HL-60 (cell line): ENCODE measurements at regions not wholly inside any gene's neighbourhood (a gene's known extent, or its start where the extent isn't known, plus 50 kb on each side); places are given as distances from the start of the nearest gene placed in this dataset.

Source experiments
- DNase-seq, 2 experiments: peaks; one replicate each; pipeline ENCODE4 v3.0.0-alpha.2; 2010 to 2020; ENCODE audit warnings: low read depth in 1 of 2, low spot score in 1 of 2
- H3K27ac ChIP-seq: fragments of 250-450 bp; sonication (Bioruptor Pico); replicated peaks from 2 replicates; pipeline ENCODE4 v1.5.1; 2020; ENCODE audit warnings: mild to moderate bottlenecking, moderate library complexity
- H3K27me3 ChIP-seq: fragments of 250-450 bp; sonication (Bioruptor Pico); 2 replicates; pipeline ENCODE4 v1.5.1; 2021; ENCODE audit warnings: mild to moderate bottlenecking, moderate library complexity; ENCODE audit not compliant: insufficient read depth, poor library complexity, severe bottlenecking
- H3K4me3 ChIP-seq: replicated peaks from 2 replicates; pipeline ENCODE4 v1.5.1; 2011; ENCODE audit warnings: mild to moderate bottlenecking, control low read depth, low read length; ENCODE audit not compliant: insufficient read depth
- GABPA ChIP-seq: IDR thresholded peaks from 2 replicates; pipeline ENCODE4 v1.6.1; 2012; ENCODE audit warnings: low read depth
- POLR2AphosphoS5 ChIP-seq: IDR thresholded peaks from 2 replicates; pipeline ENCODE4 v1.6.1; 2012; ENCODE audit warnings: low read depth
- SPI1 ChIP-seq: IDR thresholded peaks from 2 replicates; pipeline ENCODE4 v1.6.1; 2012; ENCODE audit warnings: low read depth, mild to moderate bottlenecking, borderline replicate concordance
- TF ChIP-seq, protein P1 (sequence below): IDR thresholded peaks from one replicate; pipeline ENCODE4 v1.5.1; 2011; ENCODE audit warnings: low read length, control low read depth, inconsistent platforms; ENCODE audit not compliant: insufficient read depth
- TF ChIP-seq, protein P2 (sequence below): IDR thresholded peaks from 2 replicates; pipeline ENCODE4 v1.6.1; 2012; ENCODE audit warnings: low read depth; ENCODE audit not compliant: insufficient replicate concordance

DNA sequence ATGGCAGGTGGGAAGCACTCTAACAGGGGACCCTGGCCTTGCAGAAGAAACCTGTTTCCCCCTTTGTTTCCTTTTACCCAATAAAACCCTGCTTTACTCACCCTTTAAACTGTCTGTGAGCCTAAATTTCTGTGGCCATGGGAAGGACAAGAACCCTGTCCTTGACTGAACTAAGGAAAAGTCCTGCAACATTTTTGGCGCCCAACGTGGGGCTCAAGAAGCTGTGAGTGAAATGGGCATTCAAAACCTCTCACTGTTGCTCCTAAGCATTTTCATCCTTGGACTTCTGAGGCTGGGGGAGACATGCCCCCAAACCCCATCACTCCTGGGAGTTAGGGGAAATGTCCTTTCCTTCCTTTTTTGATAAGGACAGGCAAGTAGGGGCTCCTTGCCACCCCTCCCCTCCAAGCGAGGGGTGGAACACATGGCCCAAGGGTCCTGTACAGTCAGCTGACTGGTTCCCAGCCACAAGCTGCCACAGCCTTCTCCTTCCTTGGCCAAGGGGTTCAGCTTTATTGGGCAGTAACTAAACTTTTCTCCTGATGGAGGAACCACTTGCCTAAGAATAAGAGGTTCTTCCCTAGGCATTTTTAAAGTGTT is 381.6 kb downstream of the KLF5 start:
- DNase-seq = no peak
- Histone ChIP-seq H3K27me3 (no peaks in the 10 kb centered on the region), H3K4me3 (no peak overlapping the region), H3K27ac (no peak overlapping the region)
- TF ChIP-seq SPI1 (no peak), POLR2AphosphoS5 (no peak), GABPA (no peak)
- TF ChIP-seq, protein P1, sequence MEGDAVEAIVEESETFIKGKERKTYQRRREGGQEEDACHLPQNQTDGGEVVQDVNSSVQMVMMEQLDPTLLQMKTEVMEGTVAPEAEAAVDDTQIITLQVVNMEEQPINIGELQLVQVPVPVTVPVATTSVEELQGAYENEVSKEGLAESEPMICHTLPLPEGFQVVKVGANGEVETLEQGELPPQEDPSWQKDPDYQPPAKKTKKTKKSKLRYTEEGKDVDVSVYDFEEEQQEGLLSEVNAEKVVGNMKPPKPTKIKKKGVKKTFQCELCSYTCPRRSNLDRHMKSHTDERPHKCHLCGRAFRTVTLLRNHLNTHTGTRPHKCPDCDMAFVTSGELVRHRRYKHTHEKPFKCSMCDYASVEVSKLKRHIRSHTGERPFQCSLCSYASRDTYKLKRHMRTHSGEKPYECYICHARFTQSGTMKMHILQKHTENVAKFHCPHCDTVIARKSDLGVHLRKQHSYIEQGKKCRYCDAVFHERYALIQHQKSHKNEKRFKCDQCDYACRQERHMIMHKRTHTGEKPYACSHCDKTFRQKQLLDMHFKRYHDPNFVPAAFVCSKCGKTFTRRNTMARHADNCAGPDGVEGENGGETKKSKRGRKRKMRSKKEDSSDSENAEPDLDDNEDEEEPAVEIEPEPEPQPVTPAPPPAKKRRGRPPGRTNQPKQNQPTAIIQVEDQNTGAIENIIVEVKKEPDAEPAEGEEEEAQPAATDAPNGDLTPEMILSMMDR = no peak
- TF ChIP-seq, protein P2, sequence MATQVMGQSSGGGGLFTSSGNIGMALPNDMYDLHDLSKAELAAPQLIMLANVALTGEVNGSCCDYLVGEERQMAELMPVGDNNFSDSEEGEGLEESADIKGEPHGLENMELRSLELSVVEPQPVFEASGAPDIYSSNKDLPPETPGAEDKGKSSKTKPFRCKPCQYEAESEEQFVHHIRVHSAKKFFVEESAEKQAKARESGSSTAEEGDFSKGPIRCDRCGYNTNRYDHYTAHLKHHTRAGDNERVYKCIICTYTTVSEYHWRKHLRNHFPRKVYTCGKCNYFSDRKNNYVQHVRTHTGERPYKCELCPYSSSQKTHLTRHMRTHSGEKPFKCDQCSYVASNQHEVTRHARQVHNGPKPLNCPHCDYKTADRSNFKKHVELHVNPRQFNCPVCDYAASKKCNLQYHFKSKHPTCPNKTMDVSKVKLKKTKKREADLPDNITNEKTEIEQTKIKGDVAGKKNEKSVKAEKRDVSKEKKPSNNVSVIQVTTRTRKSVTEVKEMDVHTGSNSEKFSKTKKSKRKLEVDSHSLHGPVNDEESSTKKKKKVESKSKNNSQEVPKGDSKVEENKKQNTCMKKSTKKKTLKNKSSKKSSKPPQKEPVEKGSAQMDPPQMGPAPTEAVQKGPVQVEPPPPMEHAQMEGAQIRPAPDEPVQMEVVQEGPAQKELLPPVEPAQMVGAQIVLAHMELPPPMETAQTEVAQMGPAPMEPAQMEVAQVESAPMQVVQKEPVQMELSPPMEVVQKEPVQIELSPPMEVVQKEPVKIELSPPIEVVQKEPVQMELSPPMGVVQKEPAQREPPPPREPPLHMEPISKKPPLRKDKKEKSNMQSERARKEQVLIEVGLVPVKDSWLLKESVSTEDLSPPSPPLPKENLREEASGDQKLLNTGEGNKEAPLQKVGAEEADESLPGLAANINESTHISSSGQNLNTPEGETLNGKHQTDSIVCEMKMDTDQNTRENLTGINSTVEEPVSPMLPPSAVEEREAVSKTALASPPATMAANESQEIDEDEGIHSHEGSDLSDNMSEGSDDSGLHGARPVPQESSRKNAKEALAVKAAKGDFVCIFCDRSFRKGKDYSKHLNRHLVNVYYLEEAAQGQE = no peak

DNA sequence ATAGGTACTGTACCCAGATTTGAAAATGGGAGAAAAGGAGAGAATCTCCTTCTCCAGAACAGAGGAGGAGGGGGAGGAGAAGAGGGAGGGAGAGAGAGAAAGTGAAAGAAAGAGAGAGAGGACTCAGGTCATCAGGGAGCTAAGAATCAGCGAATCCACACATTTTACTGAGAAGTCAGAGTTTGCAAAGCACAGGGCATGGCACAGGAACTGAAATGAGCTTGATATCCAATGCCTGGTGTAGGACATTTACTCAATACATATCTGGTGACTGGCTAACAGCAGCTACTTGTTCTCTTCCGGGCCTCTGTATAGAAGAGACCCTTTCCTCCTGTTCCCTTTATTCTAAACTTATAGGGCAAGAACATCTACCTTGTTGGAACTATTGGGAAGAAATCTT is 375.1 kb downstream of the KLF5 start:
- no peak for DNase-seq
- TF ChIP-seq, protein P2 = no peak
- TF ChIP-seq SPI1 (no peak), POLR2AphosphoS5 (no peak), GABPA (no peak)
- TF ChIP-seq, protein P1 = no peak
- H3K4me3 ChIP-seq = no peak overlapping the region
- no peak overlapping the region for H3K27ac ChIP-seq
- H3K27me3 ChIP-seq = no peaks in the 10 kb centered on the region

DNA sequence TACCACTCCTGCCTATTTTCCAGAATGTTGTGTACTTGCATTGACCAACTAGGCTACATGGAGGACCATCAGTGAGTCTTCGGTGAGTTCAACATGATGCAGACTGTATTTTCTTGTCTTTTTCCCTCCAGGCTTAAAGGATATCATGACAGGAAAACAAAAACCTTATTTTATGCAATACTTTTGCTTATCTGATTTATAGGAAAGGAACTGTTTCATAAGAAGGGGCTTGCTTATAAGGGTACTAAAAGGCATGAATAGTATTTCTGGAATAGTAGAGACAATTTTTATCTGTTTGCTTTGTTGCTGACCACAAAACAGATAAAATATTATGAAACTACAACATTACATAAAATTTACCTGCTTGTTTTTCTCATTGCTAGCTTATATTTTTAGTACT is 374.7 kb downstream of the KLF5 start:
- no peak for DNase-seq
- H3K4me3 ChIP-seq = no peak overlapping the region
- no peaks in the 10 kb centered on the region for H3K27me3 ChIP-seq
- TF ChIP-seq GABPA = no peak
- TF ChIP-seq, protein P1 = no peak
- no peak for TF ChIP-seq SPI1
- no peak for TF ChIP-seq POLR2AphosphoS5
- no peak overlapping the region for H3K27ac ChIP-seq

DNA sequence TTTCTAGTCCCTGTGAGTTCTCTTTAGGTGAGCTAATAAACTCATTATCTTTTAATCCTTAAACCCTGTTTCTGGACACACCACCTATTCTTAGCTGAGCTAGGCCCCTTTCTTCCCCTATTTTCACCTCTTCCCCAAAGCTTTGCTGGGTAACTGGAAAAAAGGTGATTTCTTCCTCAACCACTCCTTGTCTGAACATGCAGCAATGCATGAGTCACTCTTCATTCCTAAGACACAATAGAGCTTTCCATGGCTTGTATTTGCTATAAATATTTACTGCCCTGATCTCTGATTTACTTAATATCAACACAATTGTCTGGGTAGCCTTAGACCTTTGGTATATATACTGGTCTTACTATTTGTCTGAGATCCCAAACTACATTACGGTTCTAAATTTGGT is 370.9 kb downstream of the KLF5 start:
- Histone ChIP-seq H3K4me3 (no peak overlapping the region), H3K27ac (no peak overlapping the region), H3K27me3 (no peaks in the 10 kb centered on the region)
- no peak for DNase-seq
- TF ChIP-seq GABPA (no peak), SPI1 (no peak), POLR2AphosphoS5 (no peak)
- TF ChIP-seq, protein P1 = no peak
- TF ChIP-seq, protein P2 = no peak
